GM19240 (cell line): ENCODE measurements at regions not wholly inside any gene's neighbourhood (a gene's known extent, or its start where the extent isn't known, plus 50 kb on each side); places are given as distances from the start of the nearest gene placed in this dataset.

Experiments
- DNase-seq: peaks from one replicate; pipeline ENCODE4 v3.0.0; 2011; ENCODE audit warnings: low spot score; ENCODE audit not compliant: insufficient read length

GRCh38 chr18:11553098-11553940 lies 56.1 kb upstream of the SLC35G4 start:
- peak; percentile 33 for DNase-seq

GRCh38 chr18:11548916-11549551 lies 60.4 kb upstream of the SLC35G4 start:
- DNase-seq: no peak

GRCh38 chr18:11548396-11548795 lies 61.0 kb upstream of the SLC35G4 start:
- no peak for DNase-seq

GRCh38 chr18:11544060-11544633 lies 65.2 kb upstream of the SLC35G4 start:
- DNase-seq: no peak

- DNase-seq: no peak
Measured at GRCh38 chr18:11541179-11541578, 68.2 kb upstream of the SLC35G4 start.

- DNase-seq: no peak
Measured at GRCh38 chr18:11533942-11534496, 75.4 kb upstream of the SLC35G4 start.

GRCh38 chr18:11533513-11533890 lies 75.9 kb upstream of the SLC35G4 start:
- DNase-seq: no peak

GRCh38 chr18:11532758-11533512 lies 76.5 kb upstream of the SLC35G4 start:
- DNase-seq: no peak

GRCh38 chr18:11529081-11529480 lies 80.3 kb upstream of the SLC35G4 start:
- no peak for DNase-seq

GRCh38 chr18:11526675-11527074 lies 82.7 kb upstream of the SLC35G4 start:
- DNase-seq: no peak

GRCh38 chr18:11523804-11524203 lies 85.6 kb upstream of the SLC35G4 start:
- no peak for DNase-seq

GRCh38 chr18:11522992-11523391 lies 86.4 kb upstream of the SLC35G4 start:
- no peak for DNase-seq

GRCh38 chr18:11521853-11522252 lies 87.5 kb upstream of the SLC35G4 start:
- DNase-seq: no peak

- no peak for DNase-seq
Measured at GRCh38 chr18:11520536-11520935, 88.9 kb upstream of the SLC35G4 start.

- DNase-seq: peak; percentile 52
Measured at GRCh38 chr18:11518788-11519685, 90.4 kb upstream of the SLC35G4 start.

GRCh38 chr18:11517704-11518103 lies 91.7 kb upstream of the SLC35G4 start:
- no peak for DNase-seq

- no peak for DNase-seq
Measured at GRCh38 chr18:11516751-11517503, 92.5 kb upstream of the SLC35G4 start.

GRCh38 chr18:11514267-11514666 lies 95.1 kb upstream of the SLC35G4 start:
- no peak for DNase-seq

GRCh38 chr18:11512096-11513025 lies 97.0 kb upstream of the SLC35G4 start:
- no peak for DNase-seq
